IMR-90 (cell line): ENCODE measurements at regions not wholly inside any gene's neighbourhood (a gene's known extent, or its start where the extent isn't known, plus 50 kb on each side); places are given as distances from the start of the nearest gene placed in this dataset.

Experiments
- ATAC-seq: fragments of 200-7000 bp; cut with Tn5 transposase; 2 replicates; pipeline ENCODE4 v1.9.1; 2020; ENCODE audit warnings: low read depth, mild to moderate bottlenecking, moderate library complexity
- BruUV-seq: library from RNA; stranded (reverse); fragments of 400-500 nt; replicated peaks from 2 replicates; lab custom pipeline; 2021; lab: Mats Ljungman, UMichigan
- CTCF ChIA-PET: fragments of 300-600 bp; formaldehyde crosslinking; extraction: SDS; loops from one replicate; lab custom pipeline; 2021; ENCODE audit warnings: antibody characterized with exemption; lab: Yijun Ruan, JAX
- POLR2A ChIA-PET: fragments of 300-600 bp; sonication (Branson Sonifier 250); formaldehyde crosslinking; loops from one replicate; lab custom pipeline; 2022; ENCODE audit warnings: antibody characterized with exemption; ENCODE audit not compliant: unreplicated experiment; lab: Charles Lee
- DNase-seq: peaks from one replicate; pipeline ENCODE4 v3.0.0; 2013
- H2AFZ ChIP-seq: replicated peaks from 2 replicates; pipeline ENCODE3; 2013; ENCODE audit warnings: low read length, mild to moderate bottlenecking; ENCODE audit not compliant: poor library complexity
- H2AK5ac ChIP-seq: 2 replicates; pipeline ENCODE4 v1.6.1; 2013; ENCODE audit warnings: low read depth, low read length, inconsistent platforms
- H2AK9ac ChIP-seq: replicated peaks from 2 replicates; pipeline ENCODE3; 2013; ENCODE audit warnings: mild to moderate bottlenecking, low read depth, low read length, moderate library complexity; ENCODE audit not compliant: poor library complexity
- H2BK120ac ChIP-seq: 2 replicates; pipeline ENCODE4 v1.6.1; 2013; ENCODE audit warnings: low read depth, low read length, inconsistent platforms
- H2BK15ac ChIP-seq: 3 replicates; pipeline ENCODE4 v1.6.1; 2013; ENCODE audit warnings: low read depth, low read length, inconsistent platforms
- H2BK20ac ChIP-seq: 2 replicates; pipeline ENCODE4 v1.6.1; 2013; ENCODE audit warnings: low read depth, mild to moderate bottlenecking, inconsistent platforms, low read length, moderate library complexity
- H2BK5ac ChIP-seq: 2 replicates; pipeline ENCODE4 v1.6.1; 2013; ENCODE audit warnings: mild to moderate bottlenecking, low read depth, low read length, inconsistent platforms; ENCODE audit not compliant: poor library complexity, severe bottlenecking
- H3K14ac ChIP-seq: replicated peaks from 2 replicates; pipeline ENCODE4 v1.6.1; 2013; ENCODE audit warnings: low read depth, low read length, inconsistent platforms
- H3K18ac ChIP-seq: 2 replicates; pipeline ENCODE4 v1.6.1; 2013; ENCODE audit warnings: low read depth, low read length, control low read depth
- H3K23ac ChIP-seq: 2 replicates; pipeline ENCODE4 v1.6.1; 2013; ENCODE audit warnings: low read depth, low read length, inconsistent platforms
- H3K27ac ChIP-seq: 2 replicates; pipeline ENCODE4 v1.5.1; 2013; ENCODE audit warnings: mild to moderate bottlenecking, control low read depth, low read length; ENCODE audit not compliant: insufficient read depth
- H3K27me3 ChIP-seq: 2 replicates; pipeline ENCODE4 v1.6.1; 2013; ENCODE audit warnings: low read length; ENCODE audit not compliant: control insufficient read depth, insufficient read depth
- H3K36me3 ChIP-seq: 2 replicates; pipeline ENCODE4 v1.6.1; 2013; ENCODE audit warnings: low read length, mixed read lengths; ENCODE audit not compliant: control insufficient read depth, insufficient read depth
- H3K4ac ChIP-seq: 2 replicates; pipeline ENCODE4 v1.6.1; 2013; ENCODE audit warnings: low read depth, low read length, inconsistent platforms
- H3K4me1 ChIP-seq: 2 replicates; pipeline ENCODE4 v1.6.1; 2013; ENCODE audit warnings: low read length, mixed read lengths; ENCODE audit not compliant: control insufficient read depth, insufficient read depth
- H3K4me2 ChIP-seq: 2 replicates; pipeline ENCODE4 v1.6.1; 2013; ENCODE audit warnings: low read depth, mild to moderate bottlenecking, control low read depth, low read length, moderate library complexity
- H3K4me3 ChIP-seq: 2 replicates; pipeline ENCODE4 v1.5.1; 2013; ENCODE audit warnings: low read depth, mild to moderate bottlenecking, control low read depth, low read length, moderate library complexity; ENCODE audit not compliant: insufficient read depth
- H3K56ac ChIP-seq: 2 replicates; pipeline ENCODE4 v1.6.1; 2013; ENCODE audit warnings: low read length, inconsistent platforms; ENCODE audit not compliant: insufficient read depth; ENCODE audit errors: extremely low read depth
- H3K79me1 ChIP-seq, 2 experiments: 2 replicates each; pipeline ENCODE4 v1.6.1; 2013; ENCODE audit warnings: low read length in 2 of 2, inconsistent platforms in 1 of 2, low read depth in 1 of 2
- H3K9ac ChIP-seq: 2 replicates; pipeline ENCODE4 v1.6.1; 2013; ENCODE audit warnings: low read depth, low read length, control low read depth
- H3K9me1 ChIP-seq: 2 replicates; pipeline ENCODE4 v1.6.1; 2013; ENCODE audit warnings: low read length, inconsistent platforms; ENCODE audit not compliant: insufficient read depth
- H3K9me3 ChIP-seq: 2 replicates; pipeline ENCODE4 v1.6.1; 2013; ENCODE audit warnings: low read length; ENCODE audit not compliant: control insufficient read depth, insufficient read depth
- H4K20me1 ChIP-seq: 2 replicates; pipeline ENCODE4 v1.6.1; 2013; ENCODE audit warnings: low read length, inconsistent platforms; ENCODE audit not compliant: insufficient read depth
- H4K5ac ChIP-seq: 2 replicates; pipeline ENCODE4 v1.6.1; 2013; ENCODE audit warnings: mild to moderate bottlenecking, low read depth, low read length, control low read depth
- H4K8ac ChIP-seq, 2 experiments: 2 replicates each; pipeline ENCODE4 v1.6.1; 2013; ENCODE audit warnings: low read depth in 2 of 2, low read length in 2 of 2, control low read depth in 1 of 2, inconsistent platforms in 1 of 2
- H4K91ac ChIP-seq: 2 replicates; pipeline ENCODE4 v1.6.1; 2013; ENCODE audit warnings: low read depth, low read length, inconsistent platforms; ENCODE audit not compliant: insufficient read depth
- BHLHE40 ChIP-seq: fragments of 150-350 bp; IDR thresholded peaks from 2 replicates; pipeline ENCODE4 v1.6.1; 2016; ENCODE audit warnings: mild to moderate bottlenecking, low read depth, low read length
- CEBPB ChIP-seq: IDR thresholded peaks from 2 replicates; pipeline ENCODE4 v1.6.1; 2012; ENCODE audit warnings: low read depth, low read length, improper control_type of control experiment
- CHD1 ChIP-seq: IDR thresholded peaks from 2 replicates; pipeline ENCODE4 v1.6.1; 2012; ENCODE audit warnings: low read depth, low read length, improper control_type of control experiment
- FOS ChIP-seq: fragments of 150-350 bp; IDR thresholded peaks from 2 replicates; pipeline ENCODE4 v1.6.1; 2016; ENCODE audit warnings: low read depth, low read length
- MAFK ChIP-seq: IDR thresholded peaks from 2 replicates; pipeline ENCODE4 v1.6.1; 2012; ENCODE audit warnings: low read depth, low read length, improper control_type of control experiment
- MAZ ChIP-seq: IDR thresholded peaks from 2 replicates; pipeline ENCODE4 v1.6.1; 2012; ENCODE audit warnings: low read depth, mild to moderate bottlenecking, low read length, improper control_type of control experiment, moderate library complexity, borderline replicate concordance
- MXI1 ChIP-seq: IDR thresholded peaks from 2 replicates; pipeline ENCODE4 v1.6.1; 2012; ENCODE audit warnings: low read depth, mild to moderate bottlenecking, low read length, moderate library complexity, borderline replicate concordance
- NFE2L2 ChIP-seq: fragments of 150-350 bp; IDR thresholded peaks from 2 replicates; pipeline ENCODE4 v1.6.1; 2016; ENCODE audit warnings: low read depth, mild to moderate bottlenecking, low read length
- POLR2A ChIP-seq: IDR thresholded peaks from 2 replicates; pipeline ENCODE4 v1.6.1; 2012; ENCODE audit warnings: mild to moderate bottlenecking, low read depth, low read length
- RAD21 ChIP-seq: IDR thresholded peaks from 2 replicates; pipeline ENCODE4 v1.6.1; 2012; ENCODE audit warnings: low read length, improper control_type of control experiment
- RCOR1 ChIP-seq: IDR thresholded peaks from 2 replicates; pipeline ENCODE4 v1.6.1; 2012; ENCODE audit warnings: mild to moderate bottlenecking, low read length, improper control_type of control experiment; ENCODE audit not compliant: insufficient replicate concordance
- RFX5 ChIP-seq: IDR thresholded peaks from 2 replicates; pipeline ENCODE4 v1.8.0; 2012; ENCODE audit warnings: low read depth, mild to moderate bottlenecking, low read length, moderate library complexity
- SMC3 ChIP-seq: fragments of 150-350 bp; IDR thresholded peaks from 2 replicates; pipeline ENCODE4 v1.6.1; 2016; ENCODE audit warnings: low read depth, mild to moderate bottlenecking, antibody characterized with exemption, low read length, moderate library complexity
- WGBS, 2 experiments: methylation state at CpG; one replicate each; pipeline versions ENCODE4 v1.1.5 to v1.1.7; 2013; ENCODE audit warnings: missing lambda C conversion rate in 2 of 2; ENCODE audit not compliant: insufficient read length in 1 of 2; ENCODE audit errors: extremely low coverage in 2 of 2; 5-methylcytosine and 5-hydroxymethylcytosine counted together
- dilution Hi-C: fragments of 300-500 bp; cut with HindIII; formaldehyde crosslinking; loops from one replicate; pipeline ENCODE4 v1.14.3; 2018; ENCODE audit warnings: low sequenced_read_pairs; ENCODE audit not compliant: unreplicated experiment
- in situ Hi-C: fragments of 300-500 bp; cut with MboI; formaldehyde crosslinking; loops from 3 replicates; pipeline ENCODE4 v1.14.3; 2019; ENCODE audit warnings: low sequenced_read_pairs, inconsistent platforms, mixed read lengths
- intact Hi-C: fragments of 100-400 bp; cut with micrococcal nuclease; formaldehyde crosslinking; loops from 2 replicates; pipeline ENCODE4 v1.10.0; 2022
- TF ChIP-seq, protein P1 (sequence below): fragments of 150-350 bp; IDR thresholded peaks from 2 replicates; pipeline ENCODE4 v1.6.1; 2017; ENCODE audit warnings: mild to moderate bottlenecking, antibody characterized with exemption, low read length, low read depth
- TF ChIP-seq, protein P2 (sequence below): fragments of 150-350 bp; IDR thresholded peaks from 2 replicates; pipeline ENCODE4 v1.6.1; 2016; ENCODE audit warnings: low read depth, mild to moderate bottlenecking, low read length, moderate library complexity, borderline replicate concordance
- TF ChIP-seq, protein P3 (sequence below): conservative IDR thresholded peaks from 2 replicates; pipeline ENCODE4 v1.5.1; 2012; ENCODE audit warnings: mild to moderate bottlenecking, low read depth, low read length, improper control_type of control experiment

DNA sequence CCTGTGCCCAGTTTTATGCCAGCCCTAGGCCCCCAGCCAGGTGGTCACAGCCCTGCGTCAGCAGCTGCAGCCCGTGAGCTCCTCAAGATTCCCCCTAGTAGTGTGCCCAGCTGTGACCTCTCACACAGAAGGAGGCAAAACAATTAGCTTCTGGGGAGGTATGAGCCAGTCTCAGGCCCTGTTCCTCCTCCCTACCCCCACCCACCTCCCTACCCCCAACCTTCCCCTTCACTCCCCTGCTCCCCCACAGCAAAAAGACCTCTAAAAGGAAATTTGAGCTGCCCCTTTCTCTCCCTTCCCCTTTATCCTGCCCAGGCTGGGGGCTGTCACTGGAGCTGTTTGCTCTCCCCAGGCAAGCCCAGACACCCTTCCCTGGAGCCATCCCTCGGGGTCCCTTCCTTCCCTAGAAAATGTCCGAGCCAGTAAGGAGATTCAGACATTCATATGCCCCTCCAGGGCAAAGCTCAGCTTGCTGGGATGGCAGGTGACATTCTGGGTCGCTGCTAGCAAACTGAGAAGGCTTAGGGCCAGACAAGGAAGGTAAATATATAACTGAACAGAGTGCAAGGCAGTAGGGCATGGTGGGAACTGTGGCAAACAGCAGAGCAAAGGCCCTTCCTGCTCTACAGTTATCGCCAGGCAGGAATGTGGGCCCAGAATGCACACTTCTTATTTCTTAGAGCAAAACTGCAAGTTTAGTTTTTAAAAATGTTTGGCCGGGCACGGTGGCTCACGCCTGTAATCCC, 300.2 kb downstream of the MN1 start:
- no peaks in the 10 kb centered on the region for H3K79me1 ChIP-seq
- H3K18ac ChIP-seq: no peak overlapping the region
- no peak overlapping the region; the same call in 1 of the 2 replicates for H3K4ac ChIP-seq
- TF ChIP-seq RCOR1: no peak
- TF ChIP-seq, protein P1, sequence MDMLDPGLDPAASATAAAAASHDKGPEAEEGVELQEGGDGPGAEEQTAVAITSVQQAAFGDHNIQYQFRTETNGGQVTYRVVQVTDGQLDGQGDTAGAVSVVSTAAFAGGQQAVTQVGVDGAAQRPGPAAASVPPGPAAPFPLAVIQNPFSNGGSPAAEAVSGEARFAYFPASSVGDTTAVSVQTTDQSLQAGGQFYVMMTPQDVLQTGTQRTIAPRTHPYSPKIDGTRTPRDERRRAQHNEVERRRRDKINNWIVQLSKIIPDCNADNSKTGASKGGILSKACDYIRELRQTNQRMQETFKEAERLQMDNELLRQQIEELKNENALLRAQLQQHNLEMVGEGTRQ: no peak
- TF ChIP-seq, protein P2, sequence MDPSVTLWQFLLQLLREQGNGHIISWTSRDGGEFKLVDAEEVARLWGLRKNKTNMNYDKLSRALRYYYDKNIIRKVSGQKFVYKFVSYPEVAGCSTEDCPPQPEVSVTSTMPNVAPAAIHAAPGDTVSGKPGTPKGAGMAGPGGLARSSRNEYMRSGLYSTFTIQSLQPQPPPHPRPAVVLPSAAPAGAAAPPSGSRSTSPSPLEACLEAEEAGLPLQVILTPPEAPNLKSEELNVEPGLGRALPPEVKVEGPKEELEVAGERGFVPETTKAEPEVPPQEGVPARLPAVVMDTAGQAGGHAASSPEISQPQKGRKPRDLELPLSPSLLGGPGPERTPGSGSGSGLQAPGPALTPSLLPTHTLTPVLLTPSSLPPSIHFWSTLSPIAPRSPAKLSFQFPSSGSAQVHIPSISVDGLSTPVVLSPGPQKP: no peak
- TF ChIP-seq MXI1: no peak
- TF ChIP-seq FOS: no peak
- TF ChIP-seq, protein P3, sequence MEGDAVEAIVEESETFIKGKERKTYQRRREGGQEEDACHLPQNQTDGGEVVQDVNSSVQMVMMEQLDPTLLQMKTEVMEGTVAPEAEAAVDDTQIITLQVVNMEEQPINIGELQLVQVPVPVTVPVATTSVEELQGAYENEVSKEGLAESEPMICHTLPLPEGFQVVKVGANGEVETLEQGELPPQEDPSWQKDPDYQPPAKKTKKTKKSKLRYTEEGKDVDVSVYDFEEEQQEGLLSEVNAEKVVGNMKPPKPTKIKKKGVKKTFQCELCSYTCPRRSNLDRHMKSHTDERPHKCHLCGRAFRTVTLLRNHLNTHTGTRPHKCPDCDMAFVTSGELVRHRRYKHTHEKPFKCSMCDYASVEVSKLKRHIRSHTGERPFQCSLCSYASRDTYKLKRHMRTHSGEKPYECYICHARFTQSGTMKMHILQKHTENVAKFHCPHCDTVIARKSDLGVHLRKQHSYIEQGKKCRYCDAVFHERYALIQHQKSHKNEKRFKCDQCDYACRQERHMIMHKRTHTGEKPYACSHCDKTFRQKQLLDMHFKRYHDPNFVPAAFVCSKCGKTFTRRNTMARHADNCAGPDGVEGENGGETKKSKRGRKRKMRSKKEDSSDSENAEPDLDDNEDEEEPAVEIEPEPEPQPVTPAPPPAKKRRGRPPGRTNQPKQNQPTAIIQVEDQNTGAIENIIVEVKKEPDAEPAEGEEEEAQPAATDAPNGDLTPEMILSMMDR: no peak
- no peak for TF ChIP-seq MAZ
- TF ChIP-seq POLR2A: no peak
- no peak for TF ChIP-seq RFX5
- no peak for TF ChIP-seq RAD21
- TF ChIP-seq SMC3: no peak
- TF ChIP-seq MAFK: no peak
- no peak for TF ChIP-seq NFE2L2
- TF ChIP-seq BHLHE40: no peak
- no peak for TF ChIP-seq CEBPB
- no peak for TF ChIP-seq CHD1
- intact Hi-C loops (no loop called here), in situ Hi-C loops (no loop called here), dilution Hi-C loops (no loop called here)
- ATAC-seq (no peak), DNase-seq (no peak)
- CTCF ChIA-PET: no interaction called here
- no peak overlapping the region for H2BK15ac ChIP-seq
- H3K4me1 ChIP-seq: no peaks in the 10 kb centered on the region
- no peak overlapping the region for H2AFZ ChIP-seq
- H3K56ac ChIP-seq: no peak overlapping the region
- POLR2A ChIA-PET: no interaction called here
- no peak overlapping the region for H2BK5ac ChIP-seq
- H3K4me2 ChIP-seq: no peak overlapping the region
- no peak overlapping the region for H4K8ac ChIP-seq
- H2AK5ac ChIP-seq: no peak overlapping the region
- no peak overlapping the region for H3K27ac ChIP-seq
- no peak overlapping the region for H2BK120ac ChIP-seq
- no peaks in the 10 kb centered on the region for H3K36me3 ChIP-seq
- H3K4me3 ChIP-seq: no peak overlapping the region
- no peak overlapping the region for H3K14ac ChIP-seq
- BruUV-seq: no TSS peak
- H3K9me1 ChIP-seq: no peaks in the 10 kb centered on the region
- peaks cover 3% of the 10 kb centered on the region for H3K9me3 ChIP-seq
- no peaks in the 10 kb centered on the region for H4K20me1 ChIP-seq
- 80% methylated on average over 1 of the region's 9 CpGs; no CpG with 5 or more reads in 1 of the 2 experiments for WGBS, 2 experiments
- no peak overlapping the region for H4K5ac ChIP-seq
- H3K9ac ChIP-seq: no peak overlapping the region
- no peak overlapping the region for H3K23ac ChIP-seq
- H2AK9ac ChIP-seq: no peak overlapping the region
- no peak overlapping the region for H4K91ac ChIP-seq
- peaks cover 10% of the 10 kb centered on the region for H3K27me3 ChIP-seq
- no peak overlapping the region for H2BK20ac ChIP-seq
